ENCODE measurements at regions not wholly inside any gene's neighbourhood (a gene's known extent, or its start where the extent isn't known, plus 50 kb on each side); places are given as distances from the start of the nearest gene placed in this dataset.

DNA sequence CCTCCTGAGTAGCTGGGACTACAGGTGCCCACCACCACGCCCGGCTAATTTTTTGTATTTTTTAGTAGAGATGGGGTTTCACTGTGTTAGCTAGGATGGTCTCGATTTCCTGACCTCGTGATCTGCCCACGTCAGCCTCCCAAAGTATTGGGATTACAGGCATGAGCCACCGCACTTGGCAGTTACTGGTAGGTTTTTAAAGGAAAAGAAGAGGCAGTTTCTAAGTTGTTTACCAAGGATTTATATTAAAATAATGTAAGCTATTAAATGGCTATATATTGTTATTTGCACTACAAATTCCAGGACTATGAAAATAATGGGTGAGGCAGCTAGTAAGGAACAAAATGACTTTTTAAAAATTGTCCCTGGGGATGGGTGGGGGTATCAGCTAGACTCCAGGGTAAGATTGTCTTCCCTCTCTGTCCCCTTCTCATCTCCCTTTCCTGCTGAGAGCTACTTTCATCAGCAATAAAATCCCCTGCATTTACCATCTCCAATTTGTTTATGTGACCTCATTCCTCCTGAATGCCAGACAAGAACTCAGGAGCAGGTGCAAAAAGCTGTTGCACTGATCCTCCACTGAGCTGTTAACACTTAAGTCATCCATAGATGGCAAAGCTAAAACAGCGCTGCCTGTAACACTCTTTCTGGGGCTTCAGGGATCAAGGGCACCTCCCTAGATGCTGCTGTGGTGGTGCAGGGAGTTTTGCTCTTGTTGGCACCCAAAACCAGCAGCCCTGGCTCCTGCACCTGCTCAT lies 165.2 kb downstream of the ZPLD1 start:
- DNase-seq (ENCODE audit: low read depth in 2 of 2): no peak

GRCh38 chr3:102605153-102605552 lies 170.3 kb downstream of the ZPLD1 start:
- no peak for DNase-seq (ENCODE audit: low read depth in 2 of 2)

GRCh38 chr3:102608875-102609274 lies 174.1 kb downstream of the ZPLD1 start:
- DNase-seq (ENCODE audit: low read depth in 2 of 2): no peak

DNA sequence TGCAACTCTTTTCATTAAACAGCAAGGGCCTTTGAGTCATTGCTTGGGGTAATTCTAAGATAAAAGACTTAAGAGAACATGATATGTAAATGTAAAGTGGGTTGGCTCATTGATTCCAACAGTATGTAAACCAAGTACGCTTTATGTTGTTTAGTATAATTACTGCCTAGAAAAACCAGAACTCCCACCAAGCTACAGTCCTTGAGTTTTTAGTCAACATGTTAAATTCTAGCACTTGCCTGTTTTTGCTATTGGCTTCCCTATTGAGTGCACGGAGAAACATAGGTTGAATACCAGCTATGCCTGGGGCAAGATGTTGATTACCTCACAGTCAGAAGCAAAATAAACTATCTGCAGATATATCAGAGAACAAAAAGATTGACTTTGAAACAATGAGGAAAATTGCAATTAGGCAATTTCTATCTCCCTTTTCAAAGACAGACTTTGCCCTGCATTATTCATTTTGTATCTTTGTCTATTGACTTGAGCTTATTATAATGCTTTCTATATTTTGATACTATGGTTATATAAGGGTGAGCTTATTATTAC lies 179.3 kb downstream of the ZPLD1 start:
- no peak for DNase-seq (ENCODE audit: low read depth in 2 of 2)

DNA sequence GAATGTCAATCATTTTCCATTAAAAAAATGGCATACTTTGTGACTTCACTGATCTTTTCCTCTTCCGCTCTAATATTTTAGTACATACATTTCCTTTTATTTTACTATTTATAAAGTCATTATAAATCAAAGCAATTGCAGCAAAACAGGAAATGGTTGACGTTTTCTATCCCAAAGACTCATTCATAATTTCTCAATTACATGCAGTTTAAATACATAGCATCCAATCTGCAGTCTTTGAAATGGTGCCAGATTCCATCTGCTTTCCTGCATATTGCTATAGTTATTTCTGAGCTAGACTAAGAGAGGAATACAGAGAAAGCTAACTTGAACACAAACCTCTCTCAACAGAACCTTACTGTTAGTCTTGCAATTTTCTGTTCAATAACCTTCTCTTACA lies 179.8 kb downstream of the ZPLD1 start:
- DNase-seq (ENCODE audit: low read depth in 2 of 2): no peak

GRCh38 chr3:102617381-102617780 lies 182.6 kb downstream of the ZPLD1 start:
- DNase-seq (ENCODE audit: low read depth in 2 of 2): no peak

DNA sequence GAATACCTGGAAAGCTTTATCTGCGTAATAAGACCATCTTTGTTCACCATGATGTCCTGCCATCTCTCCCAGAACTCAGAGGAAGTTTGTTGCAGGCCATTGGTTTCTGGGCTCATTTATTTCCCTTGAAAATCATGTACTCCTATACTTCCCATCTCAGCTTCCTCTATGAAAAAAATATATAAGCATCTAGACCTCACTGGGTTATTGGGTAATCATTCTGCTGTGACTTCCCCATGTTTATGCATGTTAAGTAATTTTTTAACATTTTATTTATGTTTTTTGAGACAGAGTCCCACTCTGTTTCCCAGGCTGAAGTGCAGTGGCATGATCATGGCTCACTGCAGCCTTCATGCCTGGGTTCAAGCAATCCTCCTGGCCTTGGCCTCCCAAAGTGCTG lies 184.5 kb downstream of the ZPLD1 start:
- no peak for DNase-seq (ENCODE audit: low read depth in 2 of 2)

- DNase-seq (ENCODE audit: low read depth in 2 of 2): no peak
These were observed 195.1 kb downstream of the ZPLD1 start for GRCh38 chr3:102629943-102630342.

DNA sequence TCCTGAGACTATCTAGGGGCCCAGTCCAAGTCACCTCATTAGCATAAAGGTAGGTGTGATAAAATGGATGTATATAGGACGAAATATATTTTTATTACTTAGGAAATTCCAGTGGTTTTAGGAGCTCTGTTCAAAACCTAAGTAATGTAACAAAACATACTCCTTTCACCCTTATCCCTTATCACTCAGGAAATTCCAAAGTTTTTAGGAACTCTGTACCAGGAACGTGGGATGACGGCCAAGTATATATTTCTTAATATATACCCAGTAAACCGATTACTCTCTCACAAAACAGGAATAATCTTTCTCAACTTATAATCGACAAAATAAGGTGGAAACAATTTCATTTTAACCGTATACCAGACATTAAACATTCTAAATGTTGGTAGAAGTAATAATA lies 195.7 kb downstream of the ZPLD1 start:
- DNase-seq (ENCODE audit: low read depth in 2 of 2): no peak

GRCh38 chr3:102643546-102643945 lies 208.7 kb downstream of the ZPLD1 start:
- no peak for DNase-seq (ENCODE audit: low read depth in 2 of 2)

DNA sequence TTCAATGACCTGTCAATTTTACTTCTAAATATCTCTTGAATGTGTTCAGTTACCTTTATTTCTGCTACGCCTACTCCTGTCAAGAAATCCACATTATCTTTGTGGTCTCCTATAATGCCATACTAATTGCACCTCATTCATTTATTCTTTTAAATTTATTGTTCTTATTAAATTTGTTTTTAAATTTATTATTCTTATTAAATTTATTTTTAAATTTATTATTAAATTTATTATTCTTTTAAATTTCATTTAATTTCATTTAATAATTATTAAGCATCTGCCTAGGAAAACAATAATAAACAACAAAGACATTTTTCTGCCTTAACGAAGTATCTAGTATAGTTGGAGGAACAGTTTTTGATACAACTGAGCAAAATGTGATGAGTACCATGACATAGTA lies 211.7 kb downstream of the ZPLD1 start:
- DNase-seq (ENCODE audit: low read depth in 2 of 2): no peak

DNA sequence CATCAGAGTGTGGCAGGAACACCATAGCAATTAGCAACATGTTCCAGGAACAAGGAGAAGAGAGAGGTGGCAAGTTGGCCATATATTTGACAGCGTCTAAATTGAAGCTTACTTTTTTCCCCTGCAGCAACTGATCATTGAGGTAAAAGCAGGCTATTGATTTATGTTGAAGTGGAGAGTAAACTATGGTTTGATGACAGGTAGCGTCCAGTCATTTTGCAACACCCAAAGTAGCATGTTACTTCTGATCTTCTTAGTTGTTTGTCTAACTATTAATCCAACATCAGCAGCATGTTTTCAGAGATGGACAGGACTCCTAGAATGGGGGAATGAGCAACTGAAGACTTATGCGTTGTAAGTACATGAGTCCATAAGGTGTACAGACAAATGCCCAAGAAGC lies 225.8 kb downstream of the ZPLD1 start:
- no peak for DNase-seq (ENCODE audit: low read depth in 2 of 2)

DNA sequence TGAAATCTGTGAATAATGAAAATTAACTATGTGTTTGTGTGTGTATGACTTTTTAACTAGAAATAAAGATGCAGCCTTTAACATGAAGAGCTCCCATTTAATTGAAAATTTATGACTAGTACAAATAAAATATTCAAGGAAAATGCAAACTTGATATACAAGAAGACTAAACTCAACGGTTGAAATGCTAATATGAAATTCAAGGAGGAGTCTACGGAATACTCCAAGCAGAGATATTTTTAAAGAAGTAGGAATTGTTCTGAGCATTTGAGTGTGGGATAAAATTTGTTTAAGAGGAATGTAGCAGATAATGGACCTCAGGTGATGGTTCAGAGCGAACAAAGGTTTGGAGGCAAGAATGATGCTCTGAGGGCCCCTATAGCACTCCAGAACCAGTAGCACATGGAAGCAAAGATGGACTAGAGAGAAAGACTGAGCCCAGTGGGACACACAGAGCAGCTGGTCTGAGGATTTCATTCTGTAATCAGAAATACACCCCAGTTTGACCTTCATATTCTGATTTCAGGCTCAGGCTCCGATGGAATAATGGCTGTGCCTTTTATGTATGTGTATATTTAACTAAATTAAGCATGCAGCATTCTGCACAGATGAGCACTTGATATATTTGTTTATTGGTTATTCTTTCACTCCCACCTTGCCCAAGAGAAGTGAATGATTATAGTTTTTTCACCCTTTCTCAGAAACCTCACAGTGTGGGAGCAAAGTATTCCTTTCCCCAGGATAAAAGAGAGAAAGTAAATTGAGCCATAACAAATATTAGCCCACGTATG lies 227.1 kb downstream of the ZPLD1 start:
- no peak for DNase-seq (ENCODE audit: low read depth in 2 of 2)

- DNase-seq (ENCODE audit: low read depth in 2 of 2): no peak
These were observed 227.6 kb downstream of the ZPLD1 start for GRCh38 chr3:102662498-102662772.

DNA sequence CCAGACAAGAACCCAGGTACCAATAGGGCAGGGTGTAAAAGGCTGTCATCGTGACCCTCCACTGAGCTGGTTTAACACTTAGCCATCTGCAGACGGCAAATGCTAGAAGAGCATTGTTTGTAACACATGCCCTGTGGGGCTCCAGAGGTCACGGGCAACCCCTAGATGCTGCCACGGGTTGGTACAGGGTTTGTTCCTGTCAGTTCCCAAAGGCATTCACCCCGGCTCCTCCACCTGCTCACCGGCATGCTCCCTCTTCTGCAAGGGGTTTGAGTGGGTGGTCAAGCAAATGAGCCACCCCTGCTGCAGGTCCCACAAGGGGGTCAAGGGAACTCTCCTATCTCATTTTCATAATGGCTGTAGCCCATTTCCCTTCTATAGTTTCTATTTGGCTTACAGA lies 229.3 kb downstream of the ZPLD1 start:
- DNase-seq (ENCODE audit: low read depth in 2 of 2): no peak

- no peak for DNase-seq (ENCODE audit: low read depth in 2 of 2)
These were observed 230.4 kb downstream of the ZPLD1 start for GRCh38 chr3:102665183-102665582.

DNA sequence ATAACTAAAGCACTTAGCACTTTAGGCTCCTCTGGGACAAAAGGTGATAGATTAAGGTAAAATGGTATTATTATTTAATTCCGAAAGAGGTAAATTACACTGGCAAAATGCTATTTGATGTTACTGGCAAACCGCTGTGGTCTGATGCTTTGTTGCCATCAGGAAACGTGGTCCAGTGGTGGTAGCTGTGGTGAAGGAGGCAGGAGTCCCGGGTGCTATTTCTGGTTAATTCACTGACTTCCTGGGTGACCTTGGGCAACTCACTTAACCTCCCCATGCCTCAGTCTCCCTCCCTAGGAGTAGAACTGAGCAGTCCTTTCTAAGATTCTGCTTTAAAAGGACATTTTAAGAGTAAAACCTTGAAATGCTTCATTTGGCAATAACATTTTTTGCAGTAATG lies 233.4 kb downstream of the ZPLD1 start:
- DNase-seq (ENCODE audit: low read depth in 2 of 2): no peak

- DNase-seq (ENCODE audit: low read depth in 2 of 2): no peak
These were observed 236.2 kb downstream of the ZPLD1 start for GRCh38 chr3:102670986-102671385.

DNA sequence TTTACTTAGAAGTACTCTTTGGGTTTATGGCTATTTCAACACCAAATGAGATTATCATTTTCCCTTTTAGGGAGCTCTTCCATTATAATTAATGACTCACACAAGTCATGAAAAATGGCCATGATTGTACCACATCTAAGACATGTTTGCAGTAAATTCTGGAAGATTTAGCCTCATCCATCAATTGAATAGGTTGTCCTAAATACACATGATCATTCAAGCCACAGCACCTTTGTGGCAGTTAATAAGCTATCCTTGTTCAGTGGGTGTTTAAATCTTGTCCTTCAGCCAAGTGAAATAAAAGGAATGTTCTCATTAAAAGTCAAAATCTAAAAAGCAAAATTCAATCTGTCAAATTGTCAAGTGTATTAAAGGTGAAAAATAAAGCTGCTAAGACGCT lies 237.5 kb downstream of the ZPLD1 start:
- DNase-seq (ENCODE audit: low read depth in 2 of 2): no peak

- peak; percentile 13 to 20 for DNase-seq (ENCODE audit: low read depth in 2 of 2)
These were observed 238.7 kb downstream of the ZPLD1 start for GRCh38 chr3:102673271-102674115.

DNA sequence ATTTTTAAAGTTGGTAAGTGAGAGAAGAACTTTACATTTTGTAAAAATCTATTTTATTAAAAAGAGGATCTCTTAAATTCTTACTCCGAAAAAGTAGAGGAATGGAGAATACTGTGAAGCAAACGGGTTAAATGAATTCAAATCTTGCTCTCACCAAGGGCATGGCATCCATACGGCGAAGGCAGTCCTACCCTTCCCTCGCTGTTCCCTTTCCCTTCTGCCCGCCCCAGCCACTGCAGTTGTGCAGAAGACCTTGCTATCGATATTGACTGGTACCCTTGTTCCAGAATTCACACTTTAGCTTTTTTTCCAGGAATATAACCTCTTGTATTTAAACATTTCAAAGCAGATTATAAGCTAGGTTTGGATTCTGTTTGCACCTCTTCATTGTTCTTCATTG lies 239.5 kb downstream of the ZPLD1 start:
- no peak for DNase-seq (ENCODE audit: low read depth in 2 of 2)

- no peak for DNase-seq (ENCODE audit: low read depth in 2 of 2)
These were observed 241.6 kb downstream of the ZPLD1 start for GRCh38 chr3:102676424-102676823.
